HG02623 (cell line): ENCODE measurements at regions not wholly inside any gene's neighbourhood (a gene's known extent, or its start where the extent isn't known, plus 50 kb on each side); places are given as distances from the start of the nearest gene placed in this dataset.
"Not testable (repeated sequence)": the region's sequence is repeated elsewhere in the genome, so short reads cannot be mapped to it uniquely, and the experiment has no call there.

Experiments used
- ATAC-seq: cut with Tn5 transposase; IDR thresholded peaks from one replicate; pipeline ENCODE4 v1.9.1; 2021; ENCODE audit warnings: moderate library complexity; ENCODE audit not compliant: unreplicated experiment

GRCh38 chr7:110412614-110413013 is 678.3 kb upstream of the LRRN3 start:
- no peak for ATAC-seq

- ATAC-seq: no peak
These were observed 677.9 kb upstream of the LRRN3 start for GRCh38 chr7:110413038-110413437.

- ATAC-seq: no peak
These were observed 673.3 kb upstream of the LRRN3 start for GRCh38 chr7:110417611-110418010.

DNA sequence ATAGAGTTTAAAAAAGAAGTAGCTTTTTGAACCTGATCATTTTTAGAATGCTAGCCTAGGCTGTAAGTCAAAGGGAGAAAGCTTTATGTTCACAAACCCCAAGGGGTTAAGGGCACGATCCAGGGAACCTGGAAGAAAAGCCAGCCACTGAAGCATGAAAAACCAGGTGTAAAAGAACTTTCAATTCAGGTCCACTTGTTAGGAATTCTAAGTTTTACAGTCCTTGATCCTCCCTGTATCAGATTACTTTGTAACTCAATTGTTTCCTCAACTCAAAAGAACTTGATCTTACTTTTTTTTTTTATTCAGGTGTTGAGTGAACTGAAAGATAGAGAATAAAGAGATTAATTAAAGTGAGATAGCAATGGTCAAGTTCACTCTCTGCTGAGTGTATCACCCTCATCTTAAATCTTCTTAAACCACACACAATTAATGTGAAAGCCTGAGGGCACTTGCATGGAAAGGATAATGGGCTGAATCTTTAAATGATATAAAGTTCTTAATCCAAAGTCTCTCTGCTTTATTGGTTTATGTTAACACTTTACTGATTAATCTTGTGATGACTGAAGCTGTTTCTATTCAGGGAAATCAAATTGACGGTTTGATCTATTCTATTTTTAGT is 672.2 kb upstream of the LRRN3 start:
- no peak for ATAC-seq

DNA sequence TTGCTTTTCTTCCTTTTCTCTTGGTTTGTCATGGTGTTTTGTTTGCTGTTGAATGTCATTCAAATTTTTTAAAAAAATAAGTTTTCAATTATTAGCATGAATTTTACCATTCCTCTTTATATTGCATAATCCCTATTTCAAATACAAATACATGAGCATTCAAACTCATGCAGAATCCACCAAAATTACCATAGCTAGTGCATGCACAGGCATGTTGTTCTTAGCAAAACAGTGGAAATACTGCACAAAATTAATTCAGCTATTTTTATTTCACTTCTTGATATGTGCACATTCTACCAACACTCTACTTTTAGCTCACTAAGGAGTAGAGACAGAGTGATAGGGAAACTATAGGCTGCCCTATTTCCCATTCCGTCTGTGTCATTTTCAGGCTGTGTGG is 670.1 kb upstream of the LRRN3 start:
- ATAC-seq: no peak

GRCh38 chr7:110421490-110422241 is 669.3 kb upstream of the LRRN3 start:
- no peak for ATAC-seq

- no peak for ATAC-seq
These were observed 658.8 kb upstream of the LRRN3 start for GRCh38 chr7:110432061-110432553.

- not testable (repeated sequence) for ATAC-seq
These were observed 652.0 kb upstream of the LRRN3 start for GRCh38 chr7:110438926-110439325.

DNA sequence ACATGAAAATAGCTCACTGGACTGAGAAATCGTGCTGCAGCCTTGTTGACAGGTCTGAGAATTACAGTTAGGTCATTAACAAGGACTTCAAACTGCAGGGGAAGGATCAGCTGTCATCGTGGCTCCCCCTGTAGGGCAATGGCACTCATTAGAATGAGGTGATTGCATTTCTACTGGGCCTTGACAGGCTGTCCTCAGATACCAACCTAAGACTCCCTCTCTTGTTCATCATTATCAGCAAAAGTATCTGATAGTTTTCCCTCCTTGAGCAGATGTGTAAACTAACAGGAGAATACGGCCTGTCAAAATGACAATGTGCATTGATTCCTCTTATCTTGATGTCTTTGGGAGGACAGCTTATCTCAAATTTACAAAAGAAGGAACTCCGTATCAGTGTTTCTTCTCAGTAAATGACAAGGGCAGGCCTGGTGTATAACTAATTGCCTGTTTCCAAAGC is 648.5 kb upstream of the LRRN3 start:
- peak; percentile 92 for ATAC-seq

- no peak for ATAC-seq
These were observed 644.3 kb upstream of the LRRN3 start for GRCh38 chr7:110446658-110447057.

DNA sequence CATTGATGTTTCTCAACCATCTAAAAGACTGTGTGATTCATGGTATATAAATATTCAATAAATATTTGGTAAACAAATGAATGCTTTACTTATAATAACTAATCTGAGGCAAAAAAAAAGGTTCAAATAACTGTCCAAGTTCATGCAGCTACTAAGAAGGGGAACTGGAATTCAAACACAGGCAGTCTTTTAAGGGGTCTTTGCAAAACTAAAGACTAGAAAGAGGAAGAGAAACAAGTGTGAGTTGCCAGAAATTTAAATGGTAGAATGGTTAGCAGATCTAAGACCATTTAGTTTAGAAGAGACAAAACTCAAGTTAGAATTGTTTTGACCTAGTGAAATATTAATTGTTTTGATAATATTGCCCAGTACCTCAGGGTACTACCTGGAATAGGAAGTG is 642.0 kb upstream of the LRRN3 start:
- peak; percentile 74 for ATAC-seq

DNA sequence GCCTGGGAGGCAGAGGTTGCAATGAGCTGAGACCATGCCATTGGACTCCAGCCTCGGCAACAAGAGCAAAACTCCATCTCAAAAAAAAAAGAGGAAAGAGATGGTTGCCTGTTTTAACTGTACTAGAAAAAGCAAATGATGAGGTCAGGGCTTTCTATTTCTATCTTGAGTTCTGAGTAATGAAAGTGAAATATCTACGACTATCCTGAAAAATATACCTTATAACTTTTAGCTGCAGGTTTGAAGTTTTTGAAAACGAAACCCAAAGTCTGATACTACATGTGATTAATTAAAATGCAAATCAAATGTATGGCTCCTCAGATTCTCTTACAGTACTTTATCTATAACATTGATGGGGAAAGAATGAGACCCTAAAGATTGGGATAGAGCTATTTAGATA is 636.2 kb upstream of the LRRN3 start:
- peak; percentile 60 for ATAC-seq

- ATAC-seq: no peak
These were observed 629.3 kb upstream of the LRRN3 start for GRCh38 chr7:110461621-110462020.

- no peak for ATAC-seq
These were observed 620.5 kb upstream of the LRRN3 start for GRCh38 chr7:110470420-110470819.

GRCh38 chr7:110472419-110472818 is 618.5 kb upstream of the LRRN3 start:
- not testable (repeated sequence) for ATAC-seq

GRCh38 chr7:110480964-110481363 is 610.0 kb upstream of the LRRN3 start:
- ATAC-seq: no peak

DNA sequence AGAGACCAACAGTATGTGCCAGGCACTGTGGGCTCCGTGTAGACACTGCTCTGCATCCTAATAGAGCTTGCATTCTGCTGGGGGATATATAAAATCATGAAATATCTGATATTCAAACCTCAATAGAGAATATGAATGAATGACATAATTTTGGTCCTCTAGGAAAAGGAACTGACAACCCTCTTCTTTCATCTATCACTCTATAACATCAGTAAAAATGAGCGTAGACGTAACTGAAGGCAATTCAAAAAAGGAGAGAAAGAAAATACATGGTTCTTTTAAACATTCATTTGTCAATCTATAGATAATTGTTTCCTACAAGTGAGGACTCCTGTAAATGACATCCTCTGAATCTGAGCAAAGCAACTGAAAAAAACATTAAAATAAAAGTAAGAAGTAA is 607.4 kb upstream of the LRRN3 start:
- no peak for ATAC-seq

GRCh38 chr7:110484356-110484755 is 606.6 kb upstream of the LRRN3 start:
- no peak for ATAC-seq

DNA sequence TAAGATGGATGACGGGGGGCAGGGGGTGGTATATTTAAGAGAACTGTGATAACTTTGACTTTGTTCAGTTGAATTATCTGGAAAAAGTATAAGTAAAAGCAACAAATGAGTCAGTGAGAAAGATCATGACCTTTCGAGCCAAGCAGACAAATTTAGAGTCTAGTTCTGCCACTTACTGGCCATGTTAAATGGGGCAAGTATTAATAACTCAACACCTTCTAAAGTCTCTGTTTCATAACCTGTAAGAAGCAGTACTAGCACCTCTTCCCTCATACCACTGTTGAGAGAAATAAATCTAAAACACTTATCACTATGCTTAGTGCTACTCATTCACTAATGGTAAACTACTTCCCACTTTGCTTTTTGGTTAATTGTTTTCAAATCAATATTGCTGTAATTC is 604.4 kb upstream of the LRRN3 start:
- no peak for ATAC-seq

- ATAC-seq: no peak
These were observed 588.0 kb upstream of the LRRN3 start for GRCh38 chr7:110502888-110503465.

DNA sequence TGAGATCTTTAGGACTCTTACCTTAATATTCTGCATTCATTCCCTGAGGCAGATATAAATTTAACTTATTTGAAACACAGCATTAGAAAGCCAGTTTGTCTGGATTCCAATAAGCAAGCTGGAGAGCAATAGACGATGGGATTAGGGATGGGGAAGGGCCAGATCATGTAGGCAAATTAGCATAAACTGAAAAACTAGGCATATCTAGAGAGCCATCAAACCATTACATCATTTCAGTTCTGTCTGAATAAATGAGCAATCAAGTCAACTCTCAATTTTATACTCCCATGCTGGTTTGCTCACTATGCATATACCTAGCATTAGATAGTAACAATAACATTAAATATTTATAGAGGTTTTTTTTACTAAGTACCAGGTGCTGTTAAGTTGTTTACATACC is 583.6 kb upstream of the LRRN3 start:
- ATAC-seq: no peak

GRCh38 chr7:110507832-110508231 is 583.1 kb upstream of the LRRN3 start:
- no peak for ATAC-seq
